Neural cell (in vitro differentiated cells): ENCODE measurements at regions not wholly inside any gene's neighbourhood (a gene's known extent, or its start where the extent isn't known, plus 50 kb on each side); places are given as distances from the start of the nearest gene placed in this dataset.

Source experiments
- CTCF ChIP-seq: fragments of 450-650 bp; IDR thresholded peaks from 2 replicates; pipeline ENCODE4 v1.5.1; 2014; ENCODE audit warnings: antibody characterized with exemption, mild to moderate bottlenecking, moderate library complexity; ENCODE audit not compliant: poor library complexity, severe bottlenecking
- POLR2AphosphoS5 ChIP-seq: IDR thresholded peaks from 2 replicates; pipeline ENCODE4 v1.6.1; 2012

- no peak for TF ChIP-seq CTCF
- TF ChIP-seq POLR2AphosphoS5: no peak
These were observed 236.8 kb upstream of the TBC1D5 start for GRCh38 chr3:17979252-17979651.
